Keratinocyte (primary cell): ENCODE measurements at regions not wholly inside any gene's neighbourhood (a gene's known extent, or its start where the extent isn't known, plus 50 kb on each side); places are given as distances from the start of the nearest gene placed in this dataset.
"Not testable (repeated sequence)": the region's sequence is repeated elsewhere in the genome, so short reads cannot be mapped to it uniquely, and the experiment has no call there.

Experiments used
- DNase-seq: peaks from one replicate; pipeline ENCODE4 v3.0.0-alpha.2; 2011; ENCODE audit warnings: low read depth, missing footprints, low spot score
- FAIRE-seq: peaks from 2 replicates; lab custom pipeline; 2011; peaks lifted over from hg19 to GRCh38; lab: Jason Lieb, UNC
- H2AFZ ChIP-seq: 2 replicates; pipeline ENCODE4 v1.6.0; 2012; ENCODE audit warnings: low read length, control low read depth, inconsistent platforms; ENCODE audit not compliant: control insufficient read depth
- H3K27ac ChIP-seq: 2 replicates; pipeline ENCODE4 v1.5.1; 2011; ENCODE audit warnings: low read length; ENCODE audit not compliant: control insufficient read depth, insufficient read depth
- H3K27me3 ChIP-seq: 3 replicates; pipeline ENCODE4 v1.6.0; 2011; ENCODE audit warnings: low read length; ENCODE audit not compliant: control insufficient read depth, insufficient read depth; ENCODE audit errors: extremely low read depth
- H3K36me3 ChIP-seq, 2 experiments: 2 replicates in 1 of 2; 3 replicates in 1 of 2; pipeline ENCODE4 v1.5.1; 2011; ENCODE audit warnings: low read length in 2 of 2, mild to moderate bottlenecking in 1 of 2; ENCODE audit not compliant: control insufficient read depth in 2 of 2, insufficient read depth in 2 of 2; ENCODE audit errors: extremely low read depth in 1 of 2
- H3K4me1 ChIP-seq: 3 replicates; pipeline ENCODE4 v1.5.1; 2011; ENCODE audit warnings: low read length; ENCODE audit not compliant: control insufficient read depth, insufficient read depth; ENCODE audit errors: extremely low read depth
- H3K4me2 ChIP-seq: 3 replicates; pipeline ENCODE4 v1.6.0; 2011; ENCODE audit warnings: low read depth, low read length; ENCODE audit not compliant: control insufficient read depth, insufficient read depth; ENCODE audit errors: extremely low read depth
- H3K4me3 ChIP-seq, 3 experiments: fragments of 200-600 bp in 1 of 3; sonication (generic) in 1 of 3; 2 replicates in 2 of 3; 3 replicates in 1 of 3; pipeline ENCODE4 v1.5.1; 2011 to 2016; ENCODE audit warnings: low read length in 3 of 3, mild to moderate bottlenecking in 3 of 3, control low read depth in 2 of 3, inconsistent platforms in 1 of 3, low read depth in 1 of 3, mixed read lengths in 1 of 3, mixed run types in 1 of 3, moderate library complexity in 1 of 3; ENCODE audit not compliant: control insufficient read depth in 2 of 3, insufficient read depth in 2 of 3; ENCODE audit errors: extremely low read depth in 1 of 3
- H3K79me2 ChIP-seq: 2 replicates; pipeline ENCODE4 v1.6.0; 2012; ENCODE audit warnings: low read length; ENCODE audit not compliant: control insufficient read depth, insufficient read depth
- H3K9ac ChIP-seq: 3 replicates; pipeline ENCODE4 v1.6.0; 2011; ENCODE audit warnings: low read length; ENCODE audit not compliant: control insufficient read depth, insufficient read depth; ENCODE audit errors: extremely low read depth
- H3K9me1 ChIP-seq: 3 replicates; pipeline ENCODE4 v1.6.0; 2011; ENCODE audit warnings: low read length; ENCODE audit not compliant: control insufficient read depth, insufficient read depth; ENCODE audit errors: extremely low read depth
- H3K9me3 ChIP-seq: 2 replicates; pipeline ENCODE4 v1.5.1; 2012; ENCODE audit warnings: low read depth, low read length; ENCODE audit not compliant: control insufficient read depth
- H4K20me1 ChIP-seq: 3 replicates; pipeline ENCODE4 v1.6.0; 2011; ENCODE audit warnings: low read length; ENCODE audit not compliant: control insufficient read depth, insufficient read depth; ENCODE audit errors: extremely low read depth
- CTCF ChIP-seq, 3 experiments: IDR thresholded peaks in 1 of 3; conservative IDR thresholded peaks in 1 of 3; optimal IDR thresholded peaks in 1 of 3; 2 replicates in 2 of 3; 3 replicates in 1 of 3; pipeline versions ENCODE3 to v1.5.1; 2011; ENCODE audit warnings: low read length in 3 of 3, mild to moderate bottlenecking in 3 of 3, moderate library complexity in 2 of 3, control low read depth in 1 of 3, inconsistent platforms in 1 of 3; ENCODE audit not compliant: insufficient read depth in 2 of 3; ENCODE audit errors: extremely low read depth in 1 of 3
- EZH2 ChIP-seq: IDR thresholded peaks from one replicate; pipeline ENCODE4 v1.6.1; 2012; ENCODE audit warnings: inconsistent platforms, mild to moderate bottlenecking, low read length, moderate library complexity
- dilution Hi-C: fragments of 300-500 bp; cut with MboI; formaldehyde crosslinking; loops from one replicate; pipeline ENCODE4 v1.7.0; 2020; ENCODE audit warnings: low sequenced_read_pairs; ENCODE audit not compliant: extremely low pct_ligation_motif_present

DNA sequence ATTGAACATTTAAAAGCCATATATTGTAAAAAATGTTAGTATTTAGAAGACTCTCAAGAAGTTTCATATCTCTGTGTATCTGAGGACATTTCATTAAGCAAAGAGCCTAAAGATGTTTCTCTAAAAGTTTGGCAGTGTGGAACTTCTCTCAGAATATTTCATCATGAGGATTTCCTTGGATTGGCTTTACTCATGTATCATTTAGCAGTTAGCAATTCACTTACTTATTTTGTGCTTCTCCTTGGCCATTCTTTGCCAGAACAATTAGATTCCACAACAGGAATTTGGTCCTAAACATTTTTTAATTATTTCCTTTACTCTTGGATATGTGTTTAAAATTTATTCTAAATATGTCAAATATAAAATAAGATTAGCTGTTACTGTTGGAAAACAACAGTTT lies 345.0 kb upstream of the LRRTM4 start:
- Histone ChIP-seq H3K27me3 (no peaks in the 10 kb centered on the region), H3K9me3 (no peaks in the 10 kb centered on the region), H3K9me1 (no peaks in the 10 kb centered on the region), H3K79me2 (no peaks in the 10 kb centered on the region), H3K36me3 (no peaks in the 10 kb centered on the region), H2AFZ (no peak overlapping the region), H3K4me3 (no peak overlapping the region), H3K4me2 (no peak overlapping the region), H3K9ac (no peak overlapping the region), H3K27ac (no peak overlapping the region), H3K4me1 (no peaks in the 10 kb centered on the region), H4K20me1 (no peaks in the 10 kb centered on the region)
- DNase-seq (no peak), FAIRE-seq (no peak)
- dilution Hi-C loops: no loop called here
- TF ChIP-seq CTCF (optimal IDR thresholded peaks at IDR 0.05 in 1 of 3, IDR thresholded peaks at IDR 0.05 in 1 of 3, conservative IDR thresholded peaks at IDR 0.05 in 1 of 3; ENCODE audit: extremely low read depth in 1 of 3, insufficient read depth in 2 of 3, low read length in 3 of 3) (no peak), EZH2 (no peak)

GRCh38 chr2:77873506-77873905 lies 351.3 kb upstream of the LRRTM4 start:
- Histone ChIP-seq H3K27me3 (no peaks in the 10 kb centered on the region), H2AFZ (no peak overlapping the region), H3K9me1 (no peaks in the 10 kb centered on the region), H3K9me3 (no peaks in the 10 kb centered on the region), H4K20me1 (no peaks in the 10 kb centered on the region), H3K27ac (no peak overlapping the region), H3K79me2 (no peaks in the 10 kb centered on the region), H3K4me2 (no peak overlapping the region), H3K36me3 (no peaks in the 10 kb centered on the region), H3K4me1 (no peaks in the 10 kb centered on the region), H3K9ac (no peak overlapping the region), H3K4me3 (no peak overlapping the region)
- dilution Hi-C loops: no loop called here
- DNase-seq (no peak), FAIRE-seq (no peak)
- no peak for TF ChIP-seq CTCF (optimal IDR thresholded peaks at IDR 0.05 in 1 of 3, IDR thresholded peaks at IDR 0.05 in 1 of 3, conservative IDR thresholded peaks at IDR 0.05 in 1 of 3; ENCODE audit: extremely low read depth in 1 of 3, insufficient read depth in 2 of 3, low read length in 3 of 3)
- no peak for TF ChIP-seq EZH2

- FAIRE-seq, H3K4me2 ChIP-seq, dilution Hi-C loops: not testable (repeated sequence)
These were observed 378.0 kb upstream of the LRRTM4 start for GRCh38 chr2:77900211-77900610.

More at GRCh38 chr2:77900211-77900610, 378.0 kb upstream of the LRRTM4 start:
- not testable (repeated sequence) for H3K79me2 ChIP-seq, H3K27me3 ChIP-seq, H3K4me3 ChIP-seq, H2AFZ ChIP-seq, H3K9ac ChIP-seq, DNase-seq, H4K20me1 ChIP-seq, H3K9me3 ChIP-seq, H3K4me1 ChIP-seq, H3K36me3 ChIP-seq, H3K27ac ChIP-seq, H3K9me1 ChIP-seq
